Panc1 (cell line): ENCODE measurements at regions not wholly inside any gene's neighbourhood (a gene's known extent, or its start where the extent isn't known, plus 50 kb on each side); places are given as distances from the start of the nearest gene placed in this dataset.

ENCODE experiments used
- ATAC-seq: fragments of 200-7000 bp; cut with Tn5 transposase; 2 replicates; pipeline ENCODE4 v1.9.1; 2020; ENCODE audit warnings: mild to moderate bottlenecking, moderate library complexity
- BruUV-seq: library from RNA; stranded (reverse); fragments of 400-500 nt; replicated peaks from 2 replicates; lab custom pipeline; 2021; lab: Mats Ljungman, UMichigan
- CTCF ChIA-PET: fragments of 300-600 bp; sonication (Branson Sonifier 250); formaldehyde crosslinking; loops from one replicate; lab custom pipeline; 2022; ENCODE audit warnings: antibody characterized with exemption; lab: Charles Lee
- POLR2A ChIA-PET: fragments of 300-600 bp; sonication (Branson Sonifier 250); formaldehyde crosslinking; loops from one replicate; lab custom pipeline; 2022; ENCODE audit warnings: antibody characterized with exemption; lab: Charles Lee
- DNase-seq: peaks from one replicate; pipeline ENCODE4 v3.0.0-alpha.2; 2010; ENCODE audit warnings: low read depth, low spot score
- H3K27ac ChIP-seq: 2 replicates; pipeline ENCODE4 v1.5.1; 2011; ENCODE audit warnings: mild to moderate bottlenecking, low read length, inconsistent platforms
- H3K27me3 ChIP-seq: fragments of 200-500 bp; sonication (Bioruptor generic); 2 replicates; pipeline ENCODE4 v1.6.0; 2014; ENCODE audit warnings: low read length, inconsistent platforms; ENCODE audit not compliant: control insufficient read depth, insufficient read depth
- H3K36me3 ChIP-seq: fragments of 200-500 bp; sonication (Bioruptor generic); 2 replicates; pipeline ENCODE4 v1.5.1; 2014; ENCODE audit warnings: inconsistent platforms, mild to moderate bottlenecking, low read length, moderate library complexity; ENCODE audit not compliant: control insufficient read depth, insufficient read depth
- H3K4me1 ChIP-seq: 2 replicates; pipeline ENCODE4 v1.5.1; 2011; ENCODE audit warnings: inconsistent platforms, mild to moderate bottlenecking, low read length, moderate library complexity; ENCODE audit not compliant: control insufficient read depth, insufficient read depth
- H3K4me3 ChIP-seq, 2 experiments: 2 replicates each; pipeline ENCODE4 v1.5.1; 2011 to 2012; ENCODE audit warnings: low read depth in 2 of 2, low read length in 2 of 2, mild to moderate bottlenecking in 2 of 2, inconsistent platforms in 1 of 2, moderate library complexity in 1 of 2
- H3K9me3 ChIP-seq: fragments of 200-500 bp; sonication (Bioruptor generic); 2 replicates; pipeline ENCODE4 v1.5.1; 2014; ENCODE audit warnings: low read depth, mild to moderate bottlenecking, inconsistent platforms, low read length, moderate library complexity; ENCODE audit not compliant: control insufficient read depth, insufficient read depth
- CTCF ChIP-seq: fragments of 450-650 bp; IDR thresholded peaks from 2 replicates; pipeline ENCODE4 v1.5.1; 2017; ENCODE audit warnings: mild to moderate bottlenecking
- POLR2AphosphoS5 ChIP-seq: IDR thresholded peaks from 2 replicates; pipeline ENCODE4 v1.6.1; 2012; ENCODE audit warnings: mild to moderate bottlenecking, low read depth, low read length, moderate library complexity
- REST ChIP-seq, 2 experiments: IDR thresholded peaks; 2 replicates each; pipeline ENCODE4 v1.6.1; 2011 to 2012; ENCODE audit warnings: low read depth in 2 of 2, control low read depth in 1 of 2, low read length in 1 of 2, mild to moderate bottlenecking in 1 of 2, moderate library complexity in 1 of 2; ENCODE audit not compliant: insufficient read depth in 1 of 2
- SIN3A ChIP-seq: IDR thresholded peaks from 2 replicates; pipeline ENCODE4 v1.6.1; 2012; ENCODE audit warnings: low read depth, mild to moderate bottlenecking, low read length, moderate library complexity, borderline replicate concordance; ENCODE audit not compliant: insufficient read depth
- TCF7L2 ChIP-seq: IDR thresholded peaks from 2 replicates; pipeline ENCODE4 v1.6.1; 2011; ENCODE audit warnings: mild to moderate bottlenecking, low read depth, low read length, inconsistent platforms
- in situ Hi-C: cut with HindIII; loops from 2 replicates; pipeline ENCODE4 v1.10.0; 2016; ENCODE audit warnings: low sequenced_read_pairs, low pct_unique_long_range_greater_than_20kb
- intact Hi-C: fragments of 100-400 bp; cut with micrococcal nuclease; formaldehyde crosslinking; loops from one replicate; pipeline ENCODE4 v1.10.0; 2022; ENCODE audit not compliant: unreplicated experiment

GRCh38 chrX:129188231-129188630, 335.1 kb downstream of the SMARCA1 start:
- POLR2A ChIA-PET = no interaction called here
- no peak for ATAC-seq
- in situ Hi-C loops = no loop called here

DNA sequence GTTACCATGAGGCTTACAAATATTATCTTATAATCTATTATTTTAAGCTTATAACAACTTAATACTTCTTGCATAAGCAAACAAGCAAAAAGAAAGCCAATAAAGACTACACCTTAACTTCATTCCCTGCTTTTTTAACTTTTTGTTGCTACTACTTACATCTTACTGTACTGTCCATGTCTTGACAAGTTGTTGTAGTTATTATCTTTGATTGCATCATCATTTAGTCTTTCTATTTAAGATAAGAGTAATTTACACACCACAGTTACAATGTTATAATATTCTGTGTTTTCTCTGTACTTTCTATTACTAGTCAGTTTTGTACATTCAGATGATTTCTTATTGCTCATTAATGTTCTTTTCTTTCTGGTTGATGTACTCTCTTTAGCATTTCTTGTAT, 346.6 kb downstream of the SMARCA1 start:
- Histone ChIP-seq H3K4me1 (no peaks in the 10 kb centered on the region), H3K9me3 (no peaks in the 10 kb centered on the region), H3K27me3 (no peaks in the 10 kb centered on the region), H3K27ac (no peak overlapping the region), H3K4me3 (no peak overlapping the region), H3K36me3 (no peaks in the 10 kb centered on the region)
- POLR2A ChIA-PET = no interaction called here
- DNase-seq = no peak
- intact Hi-C loops (no loop called here), in situ Hi-C loops (no loop called here)
- TF ChIP-seq POLR2AphosphoS5 (no peak), SIN3A (no peak), TCF7L2 (no peak), REST (IDR thresholded peaks at IDR 0.05; ENCODE audit: insufficient read depth in 1 of 2, low read depth in 2 of 2, low read length in 1 of 2) (no peak), CTCF (no peak)
- no peak for ATAC-seq
- CTCF ChIA-PET = no interaction called here
- BruUV-seq = no TSS peak

More at GRCh38 chrX:129188231-129188630, 335.1 kb downstream of the SMARCA1 start:
- TF ChIP-seq REST (IDR thresholded peaks at IDR 0.05; ENCODE audit: insufficient read depth in 1 of 2, low read depth in 2 of 2, low read length in 1 of 2) (no peak), POLR2AphosphoS5 (no peak)
- H3K36me3 ChIP-seq = no peaks in the 10 kb centered on the region
- H3K27ac ChIP-seq = no peak overlapping the region
- no peaks in the 10 kb centered on the region for H3K27me3 ChIP-seq
- intact Hi-C loops = no loop called here
- H3K9me3 ChIP-seq = no peaks in the 10 kb centered on the region
- no TSS peak for BruUV-seq
- no peak for DNase-seq
- H3K4me3 ChIP-seq = no peak overlapping the region
- CTCF ChIA-PET = no interaction called here
- H3K4me1 ChIP-seq = no peaks in the 10 kb centered on the region
